ENCODE measurements at regions not wholly inside any gene's neighbourhood (a gene's known extent, or its start where the extent isn't known, plus 50 kb on each side); places are given as distances from the start of the nearest gene placed in this dataset.

DNA sequence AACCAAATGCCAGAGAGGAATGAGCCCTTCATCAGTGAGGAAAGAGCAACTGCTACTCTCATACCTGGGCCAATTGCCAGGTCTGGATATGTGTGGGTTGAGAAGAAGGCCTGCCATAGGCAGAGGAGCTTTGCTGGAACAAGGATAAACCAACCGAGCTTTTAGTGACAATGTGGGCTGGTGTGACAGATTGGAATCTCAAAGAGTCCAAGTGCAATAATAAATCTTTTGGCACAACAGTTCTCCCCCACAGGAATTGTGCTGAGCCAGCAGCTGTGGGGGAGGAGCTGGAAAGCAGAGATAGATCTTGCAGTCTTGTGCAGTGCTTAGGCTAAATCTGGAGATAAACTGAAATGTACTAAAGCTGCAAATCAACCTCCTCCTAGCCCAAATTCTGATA, 79.4 kb upstream of the ISX start:
- TF ChIP-seq POLR2A (IDR thresholded peaks at IDR 0.05) = no peak
- TF ChIP-seq, protein P1, sequence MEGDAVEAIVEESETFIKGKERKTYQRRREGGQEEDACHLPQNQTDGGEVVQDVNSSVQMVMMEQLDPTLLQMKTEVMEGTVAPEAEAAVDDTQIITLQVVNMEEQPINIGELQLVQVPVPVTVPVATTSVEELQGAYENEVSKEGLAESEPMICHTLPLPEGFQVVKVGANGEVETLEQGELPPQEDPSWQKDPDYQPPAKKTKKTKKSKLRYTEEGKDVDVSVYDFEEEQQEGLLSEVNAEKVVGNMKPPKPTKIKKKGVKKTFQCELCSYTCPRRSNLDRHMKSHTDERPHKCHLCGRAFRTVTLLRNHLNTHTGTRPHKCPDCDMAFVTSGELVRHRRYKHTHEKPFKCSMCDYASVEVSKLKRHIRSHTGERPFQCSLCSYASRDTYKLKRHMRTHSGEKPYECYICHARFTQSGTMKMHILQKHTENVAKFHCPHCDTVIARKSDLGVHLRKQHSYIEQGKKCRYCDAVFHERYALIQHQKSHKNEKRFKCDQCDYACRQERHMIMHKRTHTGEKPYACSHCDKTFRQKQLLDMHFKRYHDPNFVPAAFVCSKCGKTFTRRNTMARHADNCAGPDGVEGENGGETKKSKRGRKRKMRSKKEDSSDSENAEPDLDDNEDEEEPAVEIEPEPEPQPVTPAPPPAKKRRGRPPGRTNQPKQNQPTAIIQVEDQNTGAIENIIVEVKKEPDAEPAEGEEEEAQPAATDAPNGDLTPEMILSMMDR (IDR thresholded peaks at IDR 0.05) = no peak

Measured in thyroid gland (tissue), 4 donors.